Ovary (tissue), 3 donors: ENCODE measurements at regions not wholly inside any gene's neighbourhood (a gene's known extent, or its start where the extent isn't known, plus 50 kb on each side); places are given as distances from the start of the nearest gene placed in this dataset.

Experiments
- EP300 ChIP-seq: sonication (generic); formaldehyde crosslinking; IDR thresholded peaks from one replicate; pipeline ENCODE4 v1.6.1; 2017; ENCODE audit warnings: antibody characterized with exemption
- POLR2A ChIP-seq: fragments of 450-650 bp; IDR thresholded peaks from one replicate; pipeline ENCODE4 v1.6.1; 2017; ENCODE audit warnings: antibody characterized with exemption, mild to moderate bottlenecking, moderate library complexity
- TF ChIP-seq, protein P1 (sequence below), 3 donors: fragments of 450-650 bp in 2 of 3; fragments of 200-600 bp in 1 of 3; IDR thresholded peaks; one replicate each; pipeline versions ENCODE4 v1.5.1 to v1.8.0; 2016 to 2022; ENCODE audit warnings: antibody characterized with exemption in 3 of 3, mild to moderate bottlenecking in 1 of 3
- donor health status: DM: no; HTN: no; CAD: no.

- TF ChIP-seq, protein P1, sequence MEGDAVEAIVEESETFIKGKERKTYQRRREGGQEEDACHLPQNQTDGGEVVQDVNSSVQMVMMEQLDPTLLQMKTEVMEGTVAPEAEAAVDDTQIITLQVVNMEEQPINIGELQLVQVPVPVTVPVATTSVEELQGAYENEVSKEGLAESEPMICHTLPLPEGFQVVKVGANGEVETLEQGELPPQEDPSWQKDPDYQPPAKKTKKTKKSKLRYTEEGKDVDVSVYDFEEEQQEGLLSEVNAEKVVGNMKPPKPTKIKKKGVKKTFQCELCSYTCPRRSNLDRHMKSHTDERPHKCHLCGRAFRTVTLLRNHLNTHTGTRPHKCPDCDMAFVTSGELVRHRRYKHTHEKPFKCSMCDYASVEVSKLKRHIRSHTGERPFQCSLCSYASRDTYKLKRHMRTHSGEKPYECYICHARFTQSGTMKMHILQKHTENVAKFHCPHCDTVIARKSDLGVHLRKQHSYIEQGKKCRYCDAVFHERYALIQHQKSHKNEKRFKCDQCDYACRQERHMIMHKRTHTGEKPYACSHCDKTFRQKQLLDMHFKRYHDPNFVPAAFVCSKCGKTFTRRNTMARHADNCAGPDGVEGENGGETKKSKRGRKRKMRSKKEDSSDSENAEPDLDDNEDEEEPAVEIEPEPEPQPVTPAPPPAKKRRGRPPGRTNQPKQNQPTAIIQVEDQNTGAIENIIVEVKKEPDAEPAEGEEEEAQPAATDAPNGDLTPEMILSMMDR (IDR thresholded peaks at IDR 0.05), result no peak
- TF ChIP-seq POLR2A (no peak), EP300 (no peak)
Observed at GRCh38 chr2:239516286-239516953, 115.6 kb upstream of the HDAC4 start.
